Mammary epithelial cell (primary cell): ENCODE measurements at regions not wholly inside any gene's neighbourhood (a gene's known extent, or its start where the extent isn't known, plus 50 kb on each side); places are given as distances from the start of the nearest gene placed in this dataset.

Experiments used
- CTCF ChIP-seq, 2 donors: IDR thresholded peaks in 1 of 2; conservative IDR thresholded peaks in 1 of 2; 2 replicates each; pipeline ENCODE4 v1.5.1; 2011 to 2012; ENCODE audit warnings: inconsistent platforms in 2 of 2, low read length in 2 of 2, mild to moderate bottlenecking in 2 of 2, control low read depth in 1 of 2, low read depth in 1 of 2; ENCODE audit not compliant: insufficient read depth in 1 of 2; ENCODE audit errors: extremely low read depth in 1 of 2
- EZH2 ChIP-seq: IDR thresholded peaks from 2 replicates; pipeline ENCODE4 v1.6.1; 2012; ENCODE audit warnings: low read length, inconsistent platforms, borderline replicate concordance

- TF ChIP-seq CTCF (conservative IDR thresholded peaks at IDR 0.05 in 1 of 2, IDR thresholded peaks at IDR 0.05 in 1 of 2; ENCODE audit: extremely low read depth in 1 of 2, insufficient read depth in 1 of 2, low read depth in 1 of 2, low read length in 2 of 2) (no peak), EZH2 (no peak)
Measured at GRCh38 chr20:4074877-4075455, 59.6 kb upstream of the RNF24 start.
